MM.1S (cell line): ENCODE measurements at regions not wholly inside any gene's neighbourhood (a gene's known extent, or its start where the extent isn't known, plus 50 kb on each side); places are given as distances from the start of the nearest gene placed in this dataset.

ENCODE experiments used
- CTCF ChIP-seq: fragments of 300-600 bp; sonication (generic); IDR thresholded peaks from 2 replicates; pipeline ENCODE4 v1.5.1; 2016; ENCODE audit warnings: antibody characterized with exemption, low read length, mixed read lengths
- EZH2 ChIP-seq: fragments of 300-600 bp; sonication (generic); optimal IDR thresholded peaks from 2 replicates; pipeline ENCODE3; 2017; ENCODE audit warnings: low read depth, mild to moderate bottlenecking, antibody characterized with exemption, low read length, mixed read lengths

GRCh38 chr5:97846643-97847042 is 663.6 kb upstream of the RIOK2 start:
- TF ChIP-seq CTCF = no peak
- TF ChIP-seq EZH2 = no peak
